Activated T-cell treated with anti-CD3 and anti-CD28 coated beads, Interleukin-2, amount 50 U/mL, for 1 hour (primary cell): ENCODE measurements at regions not wholly inside any gene's neighbourhood (a gene's known extent, or its start where the extent isn't known, plus 50 kb on each side); places are given as distances from the start of the nearest gene placed in this dataset.
A peak's percentile ranks its signal among the peaks of the same experiment; 100 is the strongest.
"Not testable (repeated sequence)": the region's sequence is repeated elsewhere in the genome, so short reads cannot be mapped to it uniquely, and the experiment has no call there.

ENCODE experiments used
- DNase-seq: peaks from one replicate; pipeline ENCODE4 v3.0.0-alpha.2; 2020

DNA sequence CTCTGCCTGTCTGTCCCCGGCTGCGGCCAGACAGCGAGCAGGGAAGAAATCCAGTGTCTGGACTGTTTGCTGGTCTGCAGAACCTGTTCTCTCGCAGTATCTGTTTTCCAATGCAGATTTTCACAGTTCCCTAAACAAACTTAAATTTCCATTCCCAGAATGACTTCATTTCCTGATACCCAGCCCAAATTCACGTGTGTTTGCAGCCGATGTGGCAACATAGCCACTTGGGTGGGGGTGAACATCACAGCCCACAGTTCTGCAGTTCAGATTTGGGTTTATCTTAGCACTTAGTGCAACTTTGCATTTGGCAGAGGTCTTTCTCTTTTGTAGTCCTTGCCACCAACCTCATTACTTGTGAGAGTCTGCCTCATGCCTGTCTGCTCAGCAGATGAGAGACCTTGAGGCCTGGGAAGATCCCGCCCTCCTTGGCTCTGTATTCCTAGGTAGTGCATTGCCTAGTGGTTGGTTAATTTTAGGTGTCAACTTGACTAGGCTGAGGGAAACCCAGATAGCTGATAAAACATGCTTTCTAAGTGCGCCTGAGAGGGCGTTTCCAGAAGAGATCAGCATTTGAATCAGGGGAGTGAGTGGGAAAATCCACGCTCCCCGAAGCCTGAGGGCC lies 122.8 kb upstream of the FAM20C start:
- DNase-seq, result not testable (repeated sequence)

DNA sequence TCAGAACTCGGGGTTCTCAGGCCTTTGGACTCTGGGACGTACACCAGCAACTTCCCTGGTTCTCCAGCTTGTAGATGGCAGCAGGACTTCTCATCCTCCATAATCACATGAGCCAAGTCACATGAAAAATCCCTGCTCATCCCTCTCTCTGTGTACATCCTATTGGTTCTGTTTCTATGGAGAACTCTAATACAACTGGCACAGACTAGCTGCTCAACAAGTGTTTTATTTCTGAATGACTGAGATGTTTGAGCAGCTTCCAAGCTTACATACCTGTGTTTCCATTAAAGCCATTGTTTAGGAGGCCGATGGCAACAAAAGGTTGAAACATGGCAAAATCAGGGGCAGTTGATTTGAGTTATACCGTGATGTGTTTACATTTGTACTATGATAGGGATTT lies 122.2 kb upstream of the FAM20C start:
- DNase-seq, result not testable (repeated sequence)

DNA sequence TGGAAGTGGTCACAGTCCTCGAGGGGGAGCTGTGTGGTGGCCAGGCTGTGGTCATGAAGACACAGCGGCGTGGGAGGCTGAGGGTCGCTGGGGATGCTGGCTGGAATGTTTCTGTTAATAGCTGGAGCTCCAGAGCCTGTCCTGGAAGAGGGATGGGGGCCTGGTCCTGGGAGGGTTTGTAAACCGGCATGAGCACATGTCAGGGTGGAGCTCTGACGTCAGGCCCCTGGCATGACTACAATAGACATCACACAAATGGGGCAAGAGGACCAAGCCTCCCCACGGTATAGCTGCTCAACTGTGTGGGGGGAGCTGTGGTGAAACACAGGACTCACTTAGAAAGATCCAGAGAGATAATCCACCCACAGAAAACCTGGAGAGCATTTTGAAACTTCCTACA lies 121.4 kb upstream of the FAM20C start:
- not testable (repeated sequence) for DNase-seq

DNA sequence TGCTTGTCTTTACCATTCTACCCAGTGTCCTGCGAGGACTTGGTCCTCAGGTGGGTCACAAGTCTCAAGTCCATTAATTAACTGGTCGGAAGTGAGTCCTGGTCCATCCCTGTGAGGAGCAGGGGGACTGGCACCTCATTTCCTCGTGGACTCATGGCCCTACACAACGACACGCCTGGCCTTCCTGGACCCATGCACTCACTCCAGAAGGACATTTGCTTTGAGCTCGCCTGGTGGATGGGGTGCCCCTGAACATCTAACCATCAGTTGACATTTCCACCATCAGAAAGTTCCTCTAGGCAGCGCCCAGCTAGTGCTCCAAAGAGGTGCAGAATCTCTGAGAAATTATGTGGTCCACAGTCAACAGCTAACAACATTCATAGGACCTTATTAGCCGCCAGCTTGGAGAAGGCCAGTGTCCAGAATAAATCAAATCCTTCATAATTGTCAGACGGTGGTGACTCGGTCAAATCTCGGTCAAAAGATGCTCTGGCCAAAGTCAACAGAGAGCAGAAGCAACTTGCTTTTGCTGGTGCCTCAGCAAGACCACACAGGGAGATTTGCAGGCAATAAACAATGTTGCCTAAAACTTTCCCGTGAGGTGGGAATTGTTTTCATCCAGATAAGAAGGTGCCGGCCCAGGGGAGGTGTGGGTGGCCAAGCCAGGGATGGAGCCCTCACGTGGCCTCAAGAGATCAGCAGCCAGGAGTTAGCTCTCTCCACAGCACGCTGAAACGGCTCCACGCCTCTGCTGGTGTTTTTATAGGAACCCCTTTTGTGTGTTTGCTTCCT lies 119.9 kb upstream of the FAM20C start:
- not testable (repeated sequence) for DNase-seq

DNA sequence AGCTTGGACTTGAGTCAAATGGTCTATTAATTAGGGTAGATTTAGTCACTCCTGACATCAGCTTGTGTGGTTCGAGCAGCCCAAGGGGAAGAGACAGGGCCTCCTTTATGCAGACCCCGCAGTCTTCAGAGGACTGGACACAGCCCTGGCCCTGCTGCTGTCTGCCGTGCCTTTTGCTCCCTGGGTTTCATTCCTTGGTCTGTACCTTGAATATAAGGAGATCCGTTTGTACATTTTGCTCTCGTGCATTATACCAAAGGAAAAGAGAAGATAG lies 119.4 kb upstream of the FAM20C start:
- not testable (repeated sequence) for DNase-seq

GRCh38 chr7:74008-74540 lies 118.3 kb upstream of the FAM20C start:
- not testable (repeated sequence) for DNase-seq

GRCh38 chr7:75511-75910 lies 116.9 kb upstream of the FAM20C start:
- DNase-seq, result not testable (repeated sequence)

GRCh38 chr7:76202-76601 lies 116.2 kb upstream of the FAM20C start:
- not testable (repeated sequence) for DNase-seq

- DNase-seq, result not testable (repeated sequence)
These were observed 115.5 kb upstream of the FAM20C start for GRCh38 chr7:76829-77395.

- not testable (repeated sequence) for DNase-seq
These were observed 113.5 kb upstream of the FAM20C start for GRCh38 chr7:78862-79261.

DNA sequence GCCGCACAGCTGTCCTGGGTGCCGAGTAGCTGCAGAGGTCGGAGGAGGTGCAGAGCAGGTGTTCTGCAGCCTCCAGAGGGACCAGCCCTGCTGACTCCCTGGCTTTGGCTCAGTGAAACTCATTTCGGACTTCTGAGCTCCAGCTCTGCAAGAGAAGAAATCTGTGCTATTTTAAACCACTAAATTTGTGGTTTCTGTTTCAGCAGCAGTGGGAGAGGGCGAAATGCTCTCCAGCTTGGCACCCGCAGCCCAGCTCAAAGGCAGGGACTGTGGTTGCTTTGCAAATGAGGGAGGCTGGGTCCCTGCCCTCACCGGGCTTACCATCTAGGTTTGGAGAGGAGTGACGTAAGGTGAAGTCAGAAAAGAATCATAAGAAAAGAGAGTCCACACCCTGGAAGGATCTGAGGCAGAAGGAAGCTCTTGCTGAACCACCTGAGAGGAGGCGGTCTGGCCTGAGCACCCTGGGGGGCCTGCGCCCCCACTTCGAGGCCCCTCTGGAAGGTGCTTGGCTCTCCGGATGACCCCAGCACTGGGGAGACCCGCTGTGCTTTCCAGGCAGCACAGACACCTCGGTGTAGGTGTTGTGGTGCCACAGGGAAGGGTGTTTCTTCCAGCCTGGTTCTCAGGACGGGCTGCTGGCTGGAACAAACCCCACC lies 112.8 kb upstream of the FAM20C start:
- DNase-seq, result not testable (repeated sequence)

DNA sequence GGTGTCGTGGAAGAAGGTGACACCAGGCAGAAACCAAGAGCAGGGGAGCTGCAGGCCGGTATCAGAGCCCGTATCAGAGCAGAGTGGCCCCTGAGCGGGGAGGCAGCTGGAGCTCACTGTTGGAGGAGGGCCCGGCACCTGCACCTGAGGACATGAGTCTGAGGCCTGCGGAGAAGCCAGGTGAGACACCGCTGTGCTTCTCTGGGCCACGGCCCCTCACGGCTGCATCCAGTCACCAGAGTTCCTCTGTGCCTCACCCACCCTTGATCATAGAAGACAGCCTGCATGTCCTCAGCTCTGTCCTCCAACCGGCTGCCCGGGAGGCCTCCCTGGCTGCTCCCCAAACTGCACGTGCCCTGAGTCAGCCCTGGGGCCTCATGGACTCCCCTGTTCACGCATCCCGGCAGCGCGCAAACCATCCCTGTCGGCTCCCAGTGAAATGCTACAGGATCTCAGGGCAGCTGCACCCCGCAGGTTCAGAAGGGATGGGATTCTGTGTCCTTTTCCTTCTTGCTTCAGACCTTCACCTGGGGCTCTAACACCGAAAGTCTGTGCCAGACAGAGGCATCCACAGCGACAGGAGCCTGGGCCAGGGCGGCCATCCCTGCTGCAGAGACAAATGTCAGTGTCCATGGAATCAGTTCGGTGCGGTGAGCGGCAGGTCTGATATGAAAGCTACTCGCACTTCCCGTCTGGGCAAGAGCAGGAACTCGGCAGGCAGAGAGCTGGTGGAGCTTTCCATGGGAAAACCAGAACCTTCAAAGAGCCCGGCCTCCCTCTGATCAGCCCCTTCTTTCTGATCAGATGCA lies 111.9 kb upstream of the FAM20C start:
- DNase-seq, result peak; percentile 8

DNA sequence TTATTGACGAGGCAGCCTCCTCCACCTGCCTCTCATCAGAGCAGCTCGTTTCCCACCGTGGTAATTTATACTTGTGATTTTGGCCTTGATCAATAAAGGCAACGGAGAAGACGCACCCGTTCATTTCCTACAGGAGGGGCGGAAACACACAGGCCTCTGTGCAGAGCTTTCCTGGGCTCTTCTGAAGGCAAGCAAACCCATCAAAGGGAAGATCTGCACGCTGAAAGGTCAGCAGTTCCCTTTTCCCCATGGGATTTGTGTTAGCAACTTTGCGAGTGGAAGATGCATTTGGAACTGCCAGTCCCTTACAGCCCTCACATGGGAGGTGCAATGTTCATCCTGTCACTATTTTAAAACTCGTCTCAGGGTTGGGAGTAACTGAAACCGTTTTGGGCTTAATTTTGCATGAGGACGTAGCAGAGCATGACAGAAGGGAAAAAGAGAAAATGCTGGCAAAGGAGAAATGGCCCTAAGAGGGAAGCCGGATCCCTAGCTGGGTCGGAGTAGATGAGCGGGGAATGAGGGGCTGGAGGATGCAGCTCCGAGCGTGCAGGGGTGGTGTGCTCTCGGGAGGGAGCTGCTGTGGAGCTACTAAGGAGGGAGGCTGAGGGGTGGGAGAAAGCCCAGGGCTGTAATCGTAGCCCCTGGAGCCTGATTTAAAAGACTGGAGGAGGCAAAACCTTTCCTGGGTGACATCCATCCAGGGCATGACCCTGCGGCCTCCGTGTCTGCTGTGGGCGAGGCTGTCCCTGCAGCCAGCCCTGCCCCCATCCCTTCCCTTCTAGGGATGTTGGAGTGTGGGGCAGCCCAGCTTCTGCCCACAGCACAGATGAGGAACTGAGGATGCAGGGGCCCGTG lies 111.1 kb upstream of the FAM20C start:
- peak; percentile 0 for DNase-seq

DNA sequence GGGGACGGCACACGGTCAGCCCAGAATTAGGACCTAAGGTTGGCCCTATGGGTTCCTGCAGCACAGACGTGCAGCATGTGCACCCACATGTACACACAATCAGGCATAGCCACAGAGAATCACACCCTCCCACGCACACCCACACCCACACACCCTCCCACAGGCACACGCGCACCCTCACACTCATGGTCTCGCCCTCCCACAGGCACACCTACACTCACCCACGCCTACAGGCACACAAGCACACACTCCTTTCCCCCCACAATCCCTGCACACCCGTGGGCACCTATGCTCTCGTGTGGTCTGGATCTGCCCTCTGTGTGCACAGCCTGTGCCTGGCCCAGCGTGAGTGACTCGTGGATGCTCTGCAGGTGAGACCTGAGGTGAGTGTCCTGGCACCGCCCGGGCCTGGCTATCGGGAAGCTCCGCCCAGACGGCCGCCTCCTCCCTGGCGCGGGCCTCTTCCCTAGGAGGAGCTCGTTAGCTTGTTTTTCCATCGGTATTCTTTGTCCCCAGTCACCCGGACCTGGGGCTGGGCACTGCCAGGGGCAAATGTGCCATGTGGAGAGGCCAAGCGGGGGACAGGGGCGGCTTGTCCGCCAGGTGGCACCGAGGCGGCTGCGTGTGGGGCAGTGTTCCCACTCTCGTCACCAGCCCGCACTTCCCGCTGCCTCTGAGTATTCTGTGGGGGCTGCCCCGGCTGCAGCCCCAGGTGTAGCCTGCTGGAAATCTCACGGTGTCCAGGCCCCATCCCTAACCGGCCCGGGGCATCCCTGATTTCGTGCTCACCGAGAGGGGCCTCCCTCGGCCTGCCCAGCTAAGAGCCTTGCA lies 110.2 kb upstream of the FAM20C start:
- peak; percentile 16 for DNase-seq

GRCh38 chr7:82757-83155 lies 109.6 kb upstream of the FAM20C start:
- DNase-seq, result no peak

DNA sequence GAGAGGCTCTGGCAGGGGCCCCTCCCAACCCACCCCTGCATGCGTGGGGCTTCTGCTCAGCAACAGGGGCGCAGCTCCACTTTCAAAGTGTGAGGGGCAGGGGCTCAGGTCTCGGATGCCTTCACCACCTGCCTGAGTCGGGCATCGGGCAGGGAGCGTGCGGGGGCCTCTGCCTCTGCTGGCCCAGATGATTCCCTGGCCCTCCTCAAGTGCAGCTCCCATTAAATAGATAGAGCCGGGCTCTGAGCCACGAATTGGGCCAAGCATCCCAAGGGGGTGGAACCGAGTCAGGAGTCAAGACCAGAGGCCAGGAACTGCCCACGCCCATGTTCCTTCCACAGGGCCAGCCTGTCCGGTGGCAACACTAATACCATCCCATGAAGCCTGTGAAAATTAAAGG lies 108.9 kb upstream of the FAM20C start:
- DNase-seq, result peak; percentile 11

- peak; percentile 5 for DNase-seq
These were observed 108.3 kb upstream of the FAM20C start for GRCh38 chr7:83861-84632.

DNA sequence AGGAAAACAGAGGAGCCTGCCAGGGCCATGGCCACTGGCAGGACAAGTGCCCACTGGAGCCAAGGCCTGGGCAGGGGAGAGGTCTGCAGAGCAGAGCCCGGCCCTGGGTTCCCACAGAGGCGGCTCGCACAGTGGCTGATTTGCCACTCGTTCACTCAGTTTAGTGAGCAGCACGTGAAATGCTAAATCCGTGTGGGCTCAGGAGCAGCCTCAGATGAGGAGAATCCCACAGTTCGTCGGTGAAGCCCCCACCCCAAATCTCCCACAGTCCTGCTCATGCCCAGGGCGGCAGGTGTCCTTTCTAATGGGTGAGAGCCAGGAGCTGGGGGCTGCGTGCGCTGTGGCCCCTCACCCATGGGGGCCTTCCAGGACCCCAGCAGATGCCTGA lies 107.7 kb upstream of the FAM20C start:
- peak; percentile 8 for DNase-seq

DNA sequence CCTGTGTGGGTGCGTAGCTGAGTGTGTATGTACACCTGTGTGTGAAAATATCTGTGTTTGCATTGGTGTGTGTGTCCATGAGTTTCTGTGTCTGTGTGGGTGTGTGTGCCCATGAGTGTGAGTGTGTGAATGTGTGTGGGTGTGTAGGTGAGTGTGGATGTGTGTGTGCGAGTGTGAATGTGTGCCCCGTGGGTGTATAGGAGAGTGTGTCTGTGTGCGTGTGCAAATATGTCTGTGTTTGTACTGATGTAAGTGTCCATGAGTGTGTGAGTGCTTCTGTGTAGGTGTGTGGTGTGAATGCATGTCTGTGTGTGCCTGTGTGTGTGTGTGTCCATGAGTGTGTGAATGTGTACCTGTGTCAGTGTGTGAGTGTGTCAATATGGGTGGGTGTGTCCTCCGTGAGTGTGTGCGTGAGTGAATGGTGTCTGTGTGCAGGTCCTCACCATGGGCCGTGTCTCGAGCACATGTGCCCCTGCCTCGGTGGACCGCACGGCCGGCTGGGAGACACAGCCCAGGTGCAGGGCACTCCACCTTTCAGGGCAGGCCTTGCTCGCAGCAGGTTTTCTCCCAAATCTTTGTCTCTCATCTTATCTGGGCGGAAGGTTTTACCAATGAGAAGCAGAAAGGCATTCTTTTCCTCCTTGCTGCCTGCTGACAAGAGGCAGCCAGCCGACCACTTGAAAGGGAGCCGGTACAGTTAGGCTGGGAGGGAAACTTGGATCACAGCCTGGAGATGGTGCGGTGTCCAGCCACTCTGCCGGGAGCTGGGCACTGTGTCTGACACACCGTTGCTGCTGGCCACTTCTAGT lies 107.1 kb upstream of the FAM20C start:
- no peak for DNase-seq
